Small intestine (tissue), 7 donors: ENCODE measurements at regions not wholly inside any gene's neighbourhood (a gene's known extent, or its start where the extent isn't known, plus 50 kb on each side); places are given as distances from the start of the nearest gene placed in this dataset.
"Not testable (repeated sequence)": the region's sequence is repeated elsewhere in the genome, so short reads cannot be mapped to it uniquely, and the experiment has no call there.

Source experiments
- DNase-seq, 2 donors: peaks; one replicate each; pipeline versions ENCODE4 v3.0.0 to v3.0.0-alpha.2; 2013
- FAIRE-seq: peaks from 2 replicates; lab custom pipeline; 2012; peaks lifted over from hg19 to GRCh38; lab: Jason Lieb, UNC
- H3K27ac ChIP-seq, 3 donors: one replicate each; pipeline ENCODE4 v1.5.1; 2013; ENCODE audit warnings: low read length in 2 of 3, mild to moderate bottlenecking in 2 of 3, control low read depth in 1 of 3, inconsistent platforms in 1 of 3, low read depth in 1 of 3, moderate library complexity in 1 of 3
- H3K27me3 ChIP-seq, 3 donors: one replicate each; pipeline ENCODE4 v1.6.1; 2013; ENCODE audit warnings: low read length in 3 of 3, inconsistent platforms in 1 of 3; ENCODE audit not compliant: control insufficient read depth in 3 of 3, insufficient read depth in 3 of 3
- H3K36me3 ChIP-seq, 3 donors: one replicate each; pipeline ENCODE4 v1.6.1; 2013; ENCODE audit warnings: low read length in 3 of 3, inconsistent platforms in 1 of 3, low read depth in 1 of 3, mild to moderate bottlenecking in 1 of 3, moderate library complexity in 1 of 3; ENCODE audit not compliant: control insufficient read depth in 3 of 3, insufficient read depth in 2 of 3
- H3K4me1 ChIP-seq, 3 donors: one replicate each; pipeline ENCODE4 v1.6.1; 2013; ENCODE audit warnings: low read length in 2 of 3, inconsistent platforms in 1 of 3, low read depth in 1 of 3, mild to moderate bottlenecking in 1 of 3, moderate library complexity in 1 of 3; ENCODE audit not compliant: control insufficient read depth in 3 of 3, insufficient read depth in 2 of 3
- H3K4me3 ChIP-seq, 3 donors: one replicate each; pipeline ENCODE4 v1.5.1; 2013; ENCODE audit warnings: low read length in 3 of 3, control low read depth in 1 of 3, inconsistent platforms in 1 of 3, low read depth in 1 of 3, mild to moderate bottlenecking in 1 of 3, moderate library complexity in 1 of 3
- H3K9me3 ChIP-seq, 2 donors: one replicate each; pipeline ENCODE4 v1.6.1; 2013; ENCODE audit warnings: low read depth in 1 of 2, low read length in 1 of 2; ENCODE audit not compliant: control insufficient read depth in 2 of 2, insufficient read depth in 1 of 2
- WGBS, 3 donors: extraction: QIAGEN DNeasy Blood & Tissue Kit; methylation state at CpG; one replicate each; pipeline ENCODE4 v1.1.7; 2013; 5-methylcytosine and 5-hydroxymethylcytosine counted together
- donor health status: healthy with polysubstance abuse.
- donor health status: control.
- donor health status: control.
- donor health status: Bipolar disorder and iron deficiency.
- donor health status: healthy.

DNA sequence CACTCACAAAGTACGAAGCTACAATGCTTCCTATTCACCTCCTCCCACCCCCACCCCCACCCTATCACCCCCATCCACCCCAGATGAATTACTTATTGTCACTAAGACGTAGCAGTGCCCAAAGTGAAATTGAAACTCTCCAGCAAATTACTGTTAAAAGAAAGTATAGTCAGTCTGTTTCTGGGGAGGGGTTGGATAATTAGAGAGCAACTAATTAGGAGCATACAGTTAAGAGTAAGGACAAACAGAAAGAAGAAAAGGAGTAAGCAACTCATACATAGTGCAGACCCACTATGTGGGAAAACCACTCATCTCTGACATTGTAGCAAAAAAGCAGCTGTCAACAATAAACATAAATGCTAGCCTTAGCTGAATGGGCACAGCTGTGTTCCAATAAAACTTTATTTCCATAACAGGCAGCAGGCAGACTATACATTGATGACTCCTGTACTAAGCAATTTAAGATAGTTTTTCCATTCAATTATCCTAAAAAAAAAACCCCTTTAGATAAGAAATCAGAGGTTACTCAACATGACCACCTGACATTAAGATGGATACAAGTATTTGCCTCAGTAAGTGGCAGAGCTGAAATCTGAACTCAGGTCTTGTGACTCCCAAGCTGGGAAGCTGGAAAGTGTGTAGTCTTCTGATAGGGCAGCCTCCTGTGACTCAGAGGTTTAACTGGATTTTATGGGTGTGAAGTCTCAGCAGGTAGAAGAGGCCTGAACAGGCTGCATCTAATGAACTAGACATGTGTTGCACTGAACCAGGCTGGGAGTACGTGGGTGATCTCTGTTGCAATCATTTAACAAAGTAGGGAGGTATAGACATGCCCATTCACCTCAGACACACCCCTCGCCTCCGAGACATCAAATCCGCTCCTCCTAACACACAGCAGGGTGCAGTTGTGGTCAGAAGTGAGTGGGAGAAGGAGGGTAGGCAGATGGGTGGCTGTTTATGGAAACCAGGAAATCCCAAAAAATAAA, 171.8 kb upstream of the KLF7 start:
- peak in 1 of 2 donors; percentile 7 for DNase-seq
- Histone ChIP-seq H3K4me1 (peaks cover 0 to 2% (median 0%) of the 10 kb centered on the region in 3 donors), H3K9me3 (no peaks in the 10 kb centered on the region), H3K4me3 (peak overlapping the region in 1 of 3 donors; percentile 9), H3K27ac (peak overlapping the region in 1 of 3 donors; percentile 46), H3K27me3 (peaks cover 0 to 8% (median 0%) of the 10 kb centered on the region in 3 donors), H3K36me3 (no peaks in the 10 kb centered on the region)
- 57 to 70% (median 59%) methylated on average over 6 of the region's 6 CpGs for WGBS, 3 donors
- no peak for FAIRE-seq

DNA sequence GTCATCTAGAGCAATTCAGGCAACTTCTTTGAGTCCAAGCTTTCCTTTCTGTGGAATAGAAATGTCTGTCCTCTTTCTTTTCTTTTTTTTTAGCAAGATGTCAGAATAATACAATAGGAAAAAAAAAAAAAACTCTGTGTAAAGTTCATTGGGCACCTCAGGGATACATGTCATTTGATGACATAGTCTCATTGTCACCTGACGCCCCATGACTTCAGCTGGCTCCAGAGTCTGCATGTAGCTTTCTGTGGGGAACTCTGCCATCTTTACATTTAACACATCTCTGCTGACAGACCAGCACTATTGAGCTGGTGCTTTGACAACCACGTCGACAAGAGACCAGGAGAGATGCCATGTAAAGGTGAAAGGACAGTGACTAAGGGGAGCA, 172.5 kb upstream of the KLF7 start:
- Histone ChIP-seq H3K4me3 (no peak overlapping the region), H3K27me3 (peaks cover 0 to 8% (median 0%) of the 10 kb centered on the region in 3 donors), H3K4me1 (peaks cover 0 to 2% (median 0%) of the 10 kb centered on the region in 3 donors), H3K27ac (no peak overlapping the region), H3K36me3 (no peaks in the 10 kb centered on the region), H3K9me3 (no peaks in the 10 kb centered on the region)
- FAIRE-seq (no peak), DNase-seq (no peak)
- 79 to 93% (median 91%) methylated on average over 3 of the region's 3 CpGs for WGBS, 3 donors

DNA sequence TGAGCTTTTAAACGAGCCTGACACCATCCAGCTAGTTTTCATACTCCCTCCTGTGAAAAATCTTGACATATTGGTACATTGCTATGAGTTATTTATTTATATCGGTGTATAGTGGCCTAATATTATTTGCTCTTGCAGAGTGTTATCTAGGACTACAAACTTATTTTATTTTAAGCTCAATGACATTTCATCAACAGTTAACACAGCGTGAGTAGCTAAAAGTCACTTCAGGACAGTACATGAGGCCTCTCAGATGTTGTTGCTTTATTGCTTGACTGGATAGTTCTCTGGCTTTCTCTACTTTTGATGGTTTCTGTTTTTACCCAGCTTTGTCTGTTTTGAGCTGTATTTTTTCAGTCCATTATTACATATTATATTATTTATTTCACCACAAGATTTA, 172.9 kb upstream of the KLF7 start:
- FAIRE-seq (no peak), DNase-seq (no peak)
- Histone ChIP-seq H3K4me1 (peaks cover 0 to 2% (median 0%) of the 10 kb centered on the region in 3 donors), H3K9me3 (no peaks in the 10 kb centered on the region), H3K27me3 (peaks cover 0 to 8% (median 0%) of the 10 kb centered on the region in 3 donors), H3K4me3 (no peak overlapping the region), H3K36me3 (no peaks in the 10 kb centered on the region), H3K27ac (no peak overlapping the region)
- WGBS, 3 donors: 73 to 80% (median 75%) methylated on average over 3 of the region's 3 CpGs

DNA sequence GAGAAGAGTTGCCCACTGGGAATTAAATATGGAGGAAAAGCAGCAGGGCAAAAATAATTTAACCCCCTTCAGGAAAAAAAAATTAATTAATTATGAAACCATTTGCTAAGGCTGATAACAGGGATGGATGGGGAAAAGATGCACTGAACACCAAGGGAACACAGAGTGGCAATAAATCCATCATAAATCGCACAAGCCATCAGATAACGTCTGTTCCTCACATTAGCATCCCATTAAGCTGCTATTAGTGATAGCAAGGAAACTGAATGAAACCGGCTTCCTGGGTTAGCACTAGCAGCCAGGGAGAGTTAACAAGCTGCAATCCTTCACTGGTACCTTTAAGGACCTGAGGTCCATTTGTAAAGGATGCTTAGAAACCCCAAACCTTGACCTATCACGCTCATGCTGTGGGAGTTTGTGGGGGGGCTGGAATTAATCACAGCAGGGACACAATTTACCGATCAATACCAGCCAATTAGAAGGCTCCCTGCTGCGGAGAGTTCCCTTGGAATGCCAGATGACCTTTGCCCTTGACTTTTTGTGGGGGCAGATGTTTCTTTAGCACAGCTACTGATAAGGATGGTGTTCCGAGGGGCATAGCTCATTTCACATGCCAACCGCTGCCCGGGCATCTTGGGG, 175.5 kb upstream of the KLF7 start:
- H3K4me3 ChIP-seq: no peak overlapping the region
- no peak overlapping the region for H3K27ac ChIP-seq
- FAIRE-seq (no peak), DNase-seq (no peak)
- peaks cover 0 to 2% (median 0%) of the 10 kb centered on the region in 3 donors for H3K4me1 ChIP-seq
- no peaks in the 10 kb centered on the region for H3K9me3 ChIP-seq
- H3K27me3 ChIP-seq: peaks cover 0 to 3% (median 0%) of the 10 kb centered on the region in 3 donors
- 25 to 63% (median 32%) methylated on average over 9 of the region's 9 CpGs for WGBS, 3 donors
- no peaks in the 10 kb centered on the region for H3K36me3 ChIP-seq

DNA sequence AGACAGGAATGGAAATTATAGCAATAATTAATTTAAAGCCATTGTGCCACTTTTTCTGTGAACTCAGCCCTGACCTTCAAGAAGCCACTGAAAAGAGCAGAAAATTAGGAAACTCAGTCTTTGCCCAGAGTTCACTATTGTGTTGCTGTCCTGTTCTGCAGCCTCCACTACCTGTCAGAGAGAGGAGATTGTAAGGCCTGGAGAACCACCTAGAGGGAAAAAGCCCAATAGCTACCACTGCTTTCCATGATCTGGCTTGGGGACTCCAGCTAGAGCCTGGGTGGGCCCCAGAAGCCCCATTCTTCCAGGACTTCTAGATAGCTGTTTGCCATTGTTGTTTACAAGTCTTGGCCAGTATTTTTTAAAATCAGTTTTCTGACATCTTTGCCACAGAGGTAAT, 176.1 kb upstream of the KLF7 start:
- DNase-seq: no peak
- H3K27ac ChIP-seq: no peak overlapping the region
- H3K27me3 ChIP-seq: peaks cover 0 to 3% (median 0%) of the 10 kb centered on the region in 3 donors
- H3K4me1 ChIP-seq: peaks cover 0 to 2% (median 0%) of the 10 kb centered on the region in 3 donors
- FAIRE-seq: no peak
- H3K4me3 ChIP-seq: no peak overlapping the region
- no peaks in the 10 kb centered on the region for H3K9me3 ChIP-seq
- no peaks in the 10 kb centered on the region for H3K36me3 ChIP-seq

DNA sequence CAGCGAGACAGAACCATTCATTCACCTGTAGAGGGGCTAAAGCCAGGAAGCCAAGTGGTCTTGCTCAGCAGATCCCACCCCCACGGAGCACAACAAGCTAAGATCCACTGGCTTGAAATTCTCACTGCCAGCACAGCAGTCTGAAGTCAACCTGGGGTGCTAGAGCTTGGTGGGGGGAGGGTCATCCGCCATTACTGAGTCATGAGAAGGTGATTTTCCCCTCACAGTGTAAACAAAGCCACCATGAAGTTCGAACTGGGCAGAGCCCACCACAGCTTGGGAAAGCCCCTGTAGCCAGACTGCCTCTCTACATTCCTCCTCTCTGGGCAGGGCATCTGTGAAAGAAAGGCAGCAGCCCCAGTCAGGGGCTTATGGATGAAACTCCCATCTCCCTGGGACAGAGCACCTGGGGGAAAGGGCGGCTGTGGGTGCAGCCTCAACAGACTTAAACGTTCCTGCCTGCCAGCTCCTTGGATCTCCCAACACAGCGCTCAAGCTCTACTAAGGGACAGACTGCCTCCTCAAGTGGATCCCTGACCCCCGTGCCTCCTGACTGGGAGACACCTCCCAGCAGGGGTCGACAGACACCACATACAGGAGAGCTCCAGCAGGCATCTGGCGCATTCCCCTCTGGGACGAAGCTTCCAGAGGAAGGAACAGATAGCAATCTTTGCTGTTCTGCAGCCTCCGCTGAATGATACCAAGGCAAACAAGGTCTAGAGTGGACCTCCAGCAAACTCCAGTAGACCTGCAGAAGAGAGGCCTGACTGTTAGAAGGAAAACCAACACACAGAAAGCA, 179.0 kb upstream of the KLF7 start:
- not testable (repeated sequence) for H3K27ac ChIP-seq, H3K36me3 ChIP-seq, H3K9me3 ChIP-seq, DNase-seq, H3K4me1 ChIP-seq, H3K27me3 ChIP-seq, FAIRE-seq, H3K4me3 ChIP-seq
- WGBS, 3 donors: 66 to 70% (median 70%) methylated on average over 11 to 12 of the region's 12 CpGs

DNA sequence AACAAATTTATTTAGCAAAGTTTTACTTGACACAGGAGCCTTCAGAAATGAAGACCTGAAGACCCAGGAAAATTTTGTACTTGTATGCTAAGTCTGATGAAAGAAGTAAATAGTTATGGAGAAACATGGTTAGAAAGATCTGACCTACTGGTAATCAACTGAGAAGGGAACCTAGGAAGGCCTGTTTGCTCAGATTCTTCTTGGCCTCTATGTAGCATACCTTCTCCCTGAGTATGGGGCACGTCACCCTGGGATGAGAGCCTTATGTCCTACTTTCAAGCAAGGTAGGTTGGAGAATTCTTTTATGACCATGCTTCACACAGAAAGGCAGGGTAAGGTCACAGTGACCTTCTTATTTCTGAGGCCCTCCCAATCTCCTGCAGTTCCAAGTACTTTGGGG, 178.6 kb upstream of the CREB1 start:
- Histone ChIP-seq H3K27me3 (no peaks in the 10 kb centered on the region), H3K4me3 (no peak overlapping the region), H3K36me3 (no peaks in the 10 kb centered on the region), H3K4me1 (no peaks in the 10 kb centered on the region), H3K27ac (no peak overlapping the region), H3K9me3 (no peaks in the 10 kb centered on the region)
- no peak for FAIRE-seq
- 71 to 90% (median 76%) methylated on average over 1 of the region's 1 CpG for WGBS, 3 donors
- no peak for DNase-seq
